GM18511 (cell line): ENCODE measurements at regions not wholly inside any gene's neighbourhood (a gene's known extent, or its start where the extent isn't known, plus 50 kb on each side); places are given as distances from the start of the nearest gene placed in this dataset.

Experiments used
- ATAC-seq: cut with Tn5 transposase; IDR thresholded peaks from one replicate; pipeline ENCODE4 v1.9.1; 2021; ENCODE audit warnings: mild to moderate bottlenecking, moderate library complexity; ENCODE audit not compliant: unreplicated experiment

- no peak for ATAC-seq
Observed at GRCh38 chr2:8086796-8087479, 594.9 kb upstream of the ID2 start.

- no peak for ATAC-seq
Observed at GRCh38 chr2:8087480-8087840, 594.4 kb upstream of the ID2 start.

DNA sequence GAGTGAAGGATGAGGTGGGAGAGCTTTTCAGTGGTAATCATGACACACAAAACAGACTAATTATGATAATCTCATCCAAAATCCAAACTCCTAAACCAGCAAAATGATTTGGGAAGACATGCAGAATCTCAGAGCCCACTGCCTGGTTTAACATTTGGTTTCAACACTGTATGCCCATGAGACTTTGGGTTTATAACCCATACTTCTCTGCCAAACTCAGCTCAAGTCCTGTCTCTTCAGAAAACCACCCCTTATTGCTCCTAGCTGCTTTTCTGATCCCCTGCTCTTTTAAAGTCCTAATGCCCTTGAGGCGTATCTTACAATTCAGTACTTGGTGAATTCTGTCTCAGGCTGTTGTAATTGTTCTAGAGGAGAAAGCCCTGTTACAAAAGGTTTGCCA, 593.0 kb upstream of the ID2 start:
- no peak for ATAC-seq

DNA sequence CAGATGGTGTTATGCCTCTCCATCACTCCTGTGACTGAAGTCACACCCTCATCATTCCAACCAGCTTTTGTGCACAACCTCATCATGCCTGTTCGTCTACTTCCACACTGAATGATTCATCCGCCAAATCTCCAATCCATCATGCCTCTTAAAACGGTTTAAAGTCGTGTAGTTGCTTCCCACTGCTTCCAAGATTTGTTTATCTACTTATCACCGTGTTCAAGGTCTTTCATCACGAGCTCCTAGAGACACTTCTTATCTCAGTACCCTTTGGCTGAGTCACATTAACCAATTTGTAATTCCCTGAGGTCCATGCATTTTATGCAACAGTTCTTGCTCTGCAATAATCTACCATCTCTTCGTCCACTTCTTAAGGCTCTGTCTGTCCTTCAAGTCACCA, 592.3 kb upstream of the ID2 start:
- no peak for ATAC-seq

DNA sequence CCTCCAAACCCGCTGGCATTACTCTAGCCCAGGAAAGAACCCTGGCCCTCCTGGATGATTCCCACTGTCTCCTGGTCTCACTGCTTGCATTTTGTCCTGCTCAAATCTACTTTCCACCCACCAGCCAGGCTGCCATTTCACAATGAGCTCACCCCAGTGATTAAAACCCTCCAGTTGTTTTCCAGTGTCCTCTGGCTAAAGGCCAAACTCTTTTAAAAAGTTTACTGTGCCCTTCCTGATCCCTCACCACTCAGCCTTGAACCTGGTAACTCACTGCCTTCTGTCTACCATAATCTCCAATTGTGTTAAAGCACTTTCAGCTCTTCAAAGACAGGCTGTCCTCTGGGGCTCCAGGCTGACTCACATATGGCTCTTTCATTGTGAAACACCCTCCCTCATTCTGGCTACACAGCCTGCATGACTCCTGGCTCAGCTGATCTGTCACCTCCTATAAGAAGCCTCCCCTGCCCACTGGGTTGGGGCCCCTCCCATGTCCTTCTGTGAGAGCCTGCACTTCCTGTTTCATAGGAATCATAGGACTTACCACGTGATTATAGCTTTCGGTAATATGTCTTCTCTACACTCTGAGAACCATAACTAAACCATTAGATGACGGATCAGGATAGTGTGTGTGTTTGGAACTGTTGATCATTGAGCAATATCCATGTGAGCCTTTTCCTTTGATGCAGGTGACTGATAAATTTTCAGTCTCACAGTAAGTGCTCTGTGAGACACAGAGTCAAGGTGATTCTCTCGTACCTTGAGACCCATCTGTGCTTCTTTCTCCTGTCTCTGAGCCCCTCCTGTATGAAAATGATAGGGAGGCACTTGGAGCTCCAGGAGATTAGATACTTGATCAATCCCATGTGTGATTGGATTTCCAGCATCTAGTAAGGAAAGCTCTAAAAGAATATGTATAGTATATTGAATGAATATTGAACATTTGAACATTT, 590.8 kb upstream of the ID2 start:
- peak; percentile 71 for ATAC-seq

GRCh38 chr2:8094526-8094925, 587.3 kb upstream of the ID2 start:
- no peak for ATAC-seq

- ATAC-seq = no peak
Observed at GRCh38 chr2:8095978-8096377, 585.9 kb upstream of the ID2 start.

DNA sequence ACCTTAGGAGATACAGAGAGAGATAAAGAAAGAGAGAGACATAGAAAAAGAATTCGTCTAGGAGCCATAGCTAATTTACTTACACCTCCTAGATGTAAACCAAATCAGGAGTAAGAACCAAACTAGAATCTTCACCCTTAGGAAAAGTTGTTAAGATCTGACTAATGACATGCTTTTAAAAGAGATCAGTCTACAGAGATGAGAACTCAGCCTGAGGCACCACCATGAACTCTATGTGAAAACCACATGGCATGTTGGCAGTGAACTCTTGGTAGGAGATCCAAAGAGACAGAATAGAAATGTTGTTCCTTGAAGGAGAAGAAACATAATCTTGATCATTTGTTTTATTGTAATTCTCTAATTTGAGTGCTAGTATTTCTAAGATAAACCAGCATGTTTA, 585.4 kb upstream of the ID2 start:
- no peak for ATAC-seq

DNA sequence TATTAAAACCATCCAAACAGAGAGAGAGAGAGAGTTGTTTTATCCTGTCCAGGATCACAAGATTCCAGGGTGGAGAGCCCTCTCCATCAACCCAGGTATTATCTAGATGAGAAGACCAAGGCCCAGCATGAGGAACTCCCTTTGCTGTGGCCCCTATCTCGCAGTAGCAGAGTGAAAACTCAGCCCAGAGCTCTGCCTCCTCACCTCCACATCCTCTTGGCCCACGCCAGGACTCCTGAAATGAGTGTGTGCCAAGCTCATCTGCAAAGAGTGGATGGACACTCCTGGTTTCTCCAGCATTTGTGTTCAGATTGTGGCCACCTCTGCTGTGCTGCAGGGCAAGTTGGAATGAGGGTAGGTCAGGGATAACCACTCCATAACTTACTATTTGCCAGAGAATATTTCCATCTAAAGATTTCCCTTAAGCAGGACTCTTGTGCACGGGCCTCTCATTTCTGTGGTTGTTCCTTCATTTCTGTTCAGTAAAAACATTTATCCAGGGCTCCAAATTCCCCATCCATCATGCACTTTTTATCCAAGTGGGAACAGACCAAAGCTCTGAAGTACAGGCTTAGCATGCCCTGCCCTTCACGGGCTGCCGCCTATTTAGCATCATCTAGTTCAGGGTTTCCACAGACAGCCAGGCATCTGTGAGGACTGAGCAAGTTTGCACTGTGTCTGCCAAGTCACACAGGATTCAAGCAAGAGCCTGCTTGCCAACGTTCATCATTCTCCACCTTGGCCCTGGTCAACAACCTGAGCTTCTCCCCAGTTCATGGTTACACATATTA, 583.2 kb upstream of the ID2 start:
- ATAC-seq = no peak

- no peak for ATAC-seq
Observed at GRCh38 chr2:8099267-8099582, 582.6 kb upstream of the ID2 start.

DNA sequence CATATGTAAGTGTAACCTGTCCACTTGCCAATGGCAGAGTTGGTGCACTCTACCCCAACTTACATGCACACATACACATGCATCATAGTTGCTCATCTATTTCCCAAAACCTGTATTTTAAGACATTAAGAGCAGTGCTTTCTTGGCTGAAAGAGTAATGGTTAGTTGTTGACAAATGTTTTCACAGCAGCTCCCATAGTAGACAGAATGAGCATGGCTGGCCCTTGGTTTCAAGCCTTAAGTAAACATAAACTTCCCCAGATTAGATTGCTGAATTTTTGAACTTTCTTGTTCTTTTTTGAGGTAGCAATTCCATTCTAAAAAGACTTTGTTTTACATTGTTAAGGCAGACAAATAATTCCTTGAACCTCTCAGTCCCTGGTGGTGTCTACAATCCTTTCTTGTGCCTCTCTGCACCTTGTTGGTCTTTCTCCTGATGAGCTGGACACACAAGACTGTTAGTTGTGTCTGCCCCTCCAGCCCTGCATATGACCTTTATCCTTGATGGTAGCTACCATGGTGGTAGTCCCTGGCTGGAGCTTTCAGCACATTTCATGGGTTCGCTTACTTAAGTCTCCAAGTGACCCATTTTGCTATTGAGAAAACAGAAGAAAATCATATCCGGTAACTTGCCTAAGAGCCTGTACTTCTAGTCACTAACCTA, 580.1 kb upstream of the ID2 start:
- no peak for ATAC-seq

DNA sequence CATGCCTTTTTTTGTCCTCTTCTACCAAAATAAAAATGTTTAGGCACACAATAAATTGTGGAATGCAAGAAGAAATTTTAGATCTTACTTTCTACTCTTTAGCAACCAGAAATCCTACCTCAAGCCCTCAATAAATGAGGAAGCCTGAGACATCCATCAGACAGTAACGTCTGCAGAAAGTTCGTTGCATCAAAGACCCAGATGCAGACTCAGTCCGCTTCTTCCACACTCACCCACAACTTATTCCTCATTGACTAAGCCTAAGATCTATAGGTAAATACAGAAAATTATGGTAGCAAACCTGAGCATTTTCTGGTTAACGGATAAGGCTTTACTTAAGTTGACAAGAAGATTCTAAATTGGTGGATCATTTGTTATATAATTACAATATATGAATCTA, 579.4 kb upstream of the ID2 start:
- ATAC-seq = no peak

GRCh38 chr2:8103085-8103708, 578.7 kb upstream of the ID2 start:
- ATAC-seq = no peak

DNA sequence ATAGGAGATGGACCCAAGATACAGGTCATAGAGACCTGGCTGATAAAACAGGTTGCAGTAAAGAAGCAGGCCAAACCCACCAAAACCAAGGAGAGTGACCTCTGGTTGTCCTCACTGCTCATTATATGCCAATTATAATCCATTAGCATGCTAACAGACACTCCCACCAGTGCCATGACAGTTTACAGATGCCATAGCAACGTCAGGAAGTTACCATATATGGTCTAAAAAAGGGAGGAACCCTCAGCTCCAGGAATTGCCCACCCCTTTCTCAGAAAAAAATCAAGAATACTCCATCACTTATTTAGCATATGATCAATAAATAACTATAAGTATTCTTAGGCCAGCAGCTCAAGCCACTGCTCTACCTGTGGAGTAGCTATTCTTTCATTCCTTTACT, 574.7 kb upstream of the ID2 start:
- no peak for ATAC-seq

GRCh38 chr2:8107621-8108378, 574.1 kb upstream of the ID2 start:
- no peak for ATAC-seq

DNA sequence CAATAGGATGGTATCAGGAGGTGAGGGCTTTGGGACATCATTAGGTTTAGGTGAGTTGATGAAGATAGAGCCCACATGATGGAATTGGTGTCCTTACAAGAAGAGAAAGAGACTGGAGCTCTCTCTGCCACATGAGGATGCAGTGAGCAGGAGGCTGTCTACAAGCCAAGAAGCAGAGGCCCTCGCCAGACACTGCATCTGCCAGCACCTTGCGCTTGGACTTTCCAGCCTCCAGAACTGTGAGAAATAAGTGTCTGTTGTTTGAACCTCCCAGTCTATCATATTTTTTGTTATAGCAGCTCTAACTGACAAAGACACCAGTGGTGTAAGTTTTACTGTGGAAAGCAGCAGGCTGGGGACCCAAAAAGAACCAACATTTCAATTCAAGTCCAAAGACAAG, 571.1 kb upstream of the ID2 start:
- ATAC-seq = no peak

- ATAC-seq = no peak
Observed at GRCh38 chr2:8111193-8111592, 570.7 kb upstream of the ID2 start.

DNA sequence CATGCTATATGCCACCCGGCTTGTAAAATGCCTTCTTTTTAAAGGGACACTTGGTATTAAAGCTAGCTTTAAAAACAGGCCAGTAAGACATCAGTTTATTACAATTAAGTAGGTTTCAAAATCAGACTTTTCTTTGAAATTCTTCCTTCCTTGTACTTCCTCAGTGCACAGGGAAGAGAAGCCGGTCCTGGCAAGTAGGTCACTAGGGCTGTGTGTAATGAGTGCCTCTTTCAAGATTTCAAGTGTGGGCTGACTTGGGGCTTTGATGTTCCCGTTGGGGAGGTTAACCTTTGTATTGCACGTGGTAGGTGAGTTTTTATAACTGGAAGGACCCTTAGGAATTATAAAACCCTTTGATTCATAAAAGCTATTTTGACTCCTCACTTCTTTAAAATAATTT, 566.4 kb upstream of the ID2 start:
- ATAC-seq = no peak

DNA sequence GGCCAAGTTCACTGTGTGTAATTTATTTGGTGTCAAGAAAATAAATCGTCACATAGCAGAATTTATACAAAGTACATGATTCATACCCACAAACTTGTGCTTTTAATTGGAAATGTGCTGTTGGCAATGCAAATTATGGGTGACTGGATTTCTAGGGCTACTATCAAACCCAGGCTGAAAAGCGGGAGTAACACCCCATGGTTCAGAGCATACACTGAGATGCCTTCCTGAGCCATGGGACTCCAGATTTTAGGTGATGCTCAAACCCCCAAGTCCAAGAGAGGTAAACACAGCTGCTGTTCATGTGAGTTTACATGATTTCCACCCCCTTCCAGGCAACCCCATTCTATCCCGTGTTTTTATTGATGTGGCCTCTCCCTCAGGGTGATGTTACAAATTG, 565.9 kb upstream of the ID2 start:
- no peak for ATAC-seq

- ATAC-seq = peak; percentile 98
Observed at GRCh38 chr2:8116661-8117060, 565.2 kb upstream of the ID2 start.
